ENCODE measurements at regions not wholly inside any gene's neighbourhood (a gene's known extent, or its start where the extent isn't known, plus 50 kb on each side); places are given as distances from the start of the nearest gene placed in this dataset.

DNA sequence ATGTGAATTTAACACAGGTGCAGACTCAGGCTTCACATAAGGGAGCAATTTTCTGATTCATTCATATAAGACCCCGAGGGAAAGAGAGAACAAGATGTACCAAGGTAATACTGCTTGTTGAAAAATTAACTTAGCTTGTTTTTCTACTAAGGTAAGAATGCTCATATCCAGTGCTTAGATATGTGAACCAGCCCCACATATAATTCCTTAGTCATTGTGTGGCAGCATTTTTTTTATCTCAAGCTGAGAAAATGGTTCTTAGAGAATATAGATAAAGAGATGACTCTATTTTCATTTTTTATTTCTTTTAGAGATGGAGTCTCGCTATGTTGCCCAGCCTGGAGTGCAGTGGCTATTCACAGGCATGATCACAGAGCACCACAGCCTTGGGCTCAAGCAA, 121.8 kb upstream of the SEM1 start:
- intact Hi-C loops (cut with DNase I; ENCODE audit: low total_unique reads), result no loop called here
- DNase-seq (ENCODE audit: low spot score in 2 of 2), result no peak
- 60 to 68% methylated on average over 2 of the region's 2 CpGs for WGBS, 2 donors
- no peak for TF ChIP-seq POLR2A (IDR thresholded peaks at IDR 0.05)
- TF ChIP-seq, protein P1, sequence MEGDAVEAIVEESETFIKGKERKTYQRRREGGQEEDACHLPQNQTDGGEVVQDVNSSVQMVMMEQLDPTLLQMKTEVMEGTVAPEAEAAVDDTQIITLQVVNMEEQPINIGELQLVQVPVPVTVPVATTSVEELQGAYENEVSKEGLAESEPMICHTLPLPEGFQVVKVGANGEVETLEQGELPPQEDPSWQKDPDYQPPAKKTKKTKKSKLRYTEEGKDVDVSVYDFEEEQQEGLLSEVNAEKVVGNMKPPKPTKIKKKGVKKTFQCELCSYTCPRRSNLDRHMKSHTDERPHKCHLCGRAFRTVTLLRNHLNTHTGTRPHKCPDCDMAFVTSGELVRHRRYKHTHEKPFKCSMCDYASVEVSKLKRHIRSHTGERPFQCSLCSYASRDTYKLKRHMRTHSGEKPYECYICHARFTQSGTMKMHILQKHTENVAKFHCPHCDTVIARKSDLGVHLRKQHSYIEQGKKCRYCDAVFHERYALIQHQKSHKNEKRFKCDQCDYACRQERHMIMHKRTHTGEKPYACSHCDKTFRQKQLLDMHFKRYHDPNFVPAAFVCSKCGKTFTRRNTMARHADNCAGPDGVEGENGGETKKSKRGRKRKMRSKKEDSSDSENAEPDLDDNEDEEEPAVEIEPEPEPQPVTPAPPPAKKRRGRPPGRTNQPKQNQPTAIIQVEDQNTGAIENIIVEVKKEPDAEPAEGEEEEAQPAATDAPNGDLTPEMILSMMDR (IDR thresholded peaks at IDR 0.05), result no peak
- no peak overlapping the region for H3K4me3 ChIP-seq (ENCODE audit: low read depth, poor library complexity, severe bottlenecking)

DNA sequence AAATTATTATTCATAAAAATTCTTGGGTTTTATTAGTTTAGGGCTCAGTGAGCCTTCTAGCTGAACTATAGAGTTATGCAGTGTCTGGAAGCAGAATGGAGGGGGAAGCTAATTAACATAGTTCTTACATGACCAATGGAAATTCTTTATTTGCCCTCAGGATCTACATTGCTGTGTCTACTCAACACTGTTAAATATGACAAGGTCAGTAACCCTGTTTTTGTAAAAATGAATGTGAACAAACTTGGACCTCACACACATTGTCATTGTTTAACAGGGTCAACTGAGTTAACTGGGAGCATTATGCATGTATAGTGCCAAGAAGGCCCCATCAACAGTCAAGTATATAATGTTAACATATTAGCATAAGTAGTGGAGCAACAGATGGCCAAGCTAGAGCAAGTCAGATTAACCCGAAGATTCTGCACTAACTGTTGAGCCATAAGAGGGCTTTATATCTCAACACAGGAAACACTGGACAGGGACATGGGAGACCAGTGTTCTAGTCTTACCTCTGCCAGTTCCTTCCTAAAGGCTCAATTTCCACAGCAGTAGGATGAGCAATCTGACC, 122.5 kb upstream of the SEM1 start:
- no peak for DNase-seq (ENCODE audit: low spot score in 2 of 2)
- 86 to 92% methylated on average over 1 of the region's 1 CpG for WGBS, 2 donors
- no peak overlapping the region for H3K4me3 ChIP-seq (ENCODE audit: low read depth, poor library complexity, severe bottlenecking)
- intact Hi-C loops (cut with DNase I; ENCODE audit: low total_unique reads), result no loop called here
- TF ChIP-seq POLR2A (IDR thresholded peaks at IDR 0.05), result no peak
- TF ChIP-seq, protein P1 (IDR thresholded peaks at IDR 0.05), result no peak

GRCh38 chr7:96833676-96834453, 124.2 kb upstream of the SEM1 start:
- no peak for DNase-seq (ENCODE audit: low spot score in 2 of 2)
- intact Hi-C loops (cut with DNase I; ENCODE audit: low total_unique reads), result no loop called here
- WGBS, 2 donors, result 57 to 67% methylated on average over 8 of the region's 8 CpGs
- H3K4me3 ChIP-seq (ENCODE audit: low read depth, poor library complexity, severe bottlenecking), result no peak overlapping the region
- no peak for TF ChIP-seq POLR2A (IDR thresholded peaks at IDR 0.05)
- TF ChIP-seq, protein P1 (IDR thresholded peaks at IDR 0.05), result no peak

DNA sequence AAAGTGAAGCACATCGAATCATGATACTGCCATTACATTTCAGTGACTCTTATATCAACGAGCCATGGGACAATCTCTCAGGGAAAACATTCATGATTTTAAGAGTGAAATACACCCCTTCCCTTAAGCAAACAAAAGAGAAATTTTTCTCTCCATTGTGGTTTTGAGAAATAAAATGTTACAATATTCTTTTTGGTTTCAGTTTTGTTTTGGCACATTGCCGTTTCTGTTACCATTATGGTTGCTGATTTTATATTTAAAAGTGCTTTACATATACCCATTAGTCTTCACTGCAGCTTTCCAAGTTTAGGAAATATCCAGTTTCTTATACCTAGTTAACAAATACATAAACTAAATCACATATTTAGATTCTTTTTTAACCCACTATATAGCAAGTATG, 126.8 kb upstream of the SEM1 start:
- no peak for TF ChIP-seq POLR2A (IDR thresholded peaks at IDR 0.05)
- TF ChIP-seq, protein P1 (IDR thresholded peaks at IDR 0.05), result no peak
- DNase-seq (ENCODE audit: low spot score in 2 of 2), result no peak
- 60 to 70% methylated on average over 3 of the region's 3 CpGs for WGBS, 2 donors

DNA sequence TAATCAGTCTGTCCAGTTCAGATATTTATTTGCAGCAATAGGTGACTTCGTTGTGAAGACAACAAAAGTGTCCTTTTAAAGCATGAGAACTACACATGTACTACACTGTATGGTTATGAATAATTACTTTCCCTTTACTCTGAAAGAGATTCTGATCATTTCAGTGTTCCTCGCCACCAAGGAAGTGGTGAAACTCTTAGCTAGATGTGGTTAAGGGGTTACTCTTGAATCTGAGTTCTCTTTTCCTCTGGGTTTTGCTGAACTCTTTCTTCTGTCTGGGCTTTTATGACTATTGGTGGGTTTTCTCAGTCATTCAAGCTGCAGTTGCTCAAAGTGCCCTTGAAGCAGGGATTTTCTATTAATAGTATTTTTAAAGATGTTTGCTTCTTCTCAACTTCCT, 127.9 kb upstream of the SEM1 start:
- intact Hi-C loops (cut with DNase I; ENCODE audit: low total_unique reads), result no loop called here
- DNase-seq (ENCODE audit: low spot score in 2 of 2), result no peak
- TF ChIP-seq, protein P1 (IDR thresholded peaks at IDR 0.05), result no peak
- no peak for TF ChIP-seq POLR2A (IDR thresholded peaks at IDR 0.05)
- 44 to 58% methylated on average over 2 of the region's 2 CpGs for WGBS, 2 donors
- no peak overlapping the region for H3K4me3 ChIP-seq (ENCODE audit: low read depth, poor library complexity, severe bottlenecking)

More for the DNA sequence above, 126.8 kb upstream of the SEM1 start:
- intact Hi-C loops (cut with DNase I; ENCODE audit: low total_unique reads), result no loop called here
- no peak overlapping the region for H3K4me3 ChIP-seq (ENCODE audit: low read depth, poor library complexity, severe bottlenecking)
